H1 (cell line): ENCODE measurements at regions not wholly inside any gene's neighbourhood (a gene's known extent, or its start where the extent isn't known, plus 50 kb on each side); places are given as distances from the start of the nearest gene placed in this dataset.

Source experiments
- CTCF ChIA-PET: fragments of 300-600 bp; sonication (Branson Sonifier 250); formaldehyde crosslinking; loops from one replicate; lab custom pipeline; 2021; ENCODE audit not compliant: partially characterized antibody; lab: Charles Lee
- POLR2A ChIA-PET: fragments of 300-600 bp; sonication (Branson Sonifier 250); formaldehyde crosslinking; loops from one replicate; lab custom pipeline; 2021; ENCODE audit warnings: inconsistent platforms; ENCODE audit not compliant: partially characterized antibody; lab: Charles Lee
- DNase-seq, 2 experiments: peaks; one replicate each; pipeline versions ENCODE4 v3.0.0 to v3.0.0-alpha.2; 2010 to 2022; ENCODE audit warnings: low spot score in 2 of 2, low read depth in 1 of 2, mixed read lengths in 1 of 2
- FAIRE-seq: peaks from 2 replicates; lab custom pipeline; 2011; peaks lifted over from hg19 to GRCh38; lab: Jason Lieb, UNC
- H2AFZ ChIP-seq: 2 replicates; pipeline ENCODE4 v1.8.1; 2012; ENCODE audit warnings: low read length, inconsistent platforms
- H2AK5ac ChIP-seq: 2 replicates; pipeline ENCODE4 v1.6.1; 2013; ENCODE audit warnings: low read depth, low read length
- H2BK120ac ChIP-seq: replicated peaks from 2 replicates; pipeline ENCODE3; 2013; ENCODE audit warnings: low read depth, low read length, inconsistent platforms
- H2BK12ac ChIP-seq: 2 replicates; pipeline ENCODE4 v1.6.1; 2013; ENCODE audit warnings: low read depth, low read length
- H2BK15ac ChIP-seq: 2 replicates; pipeline ENCODE4 v1.6.1; 2013; ENCODE audit warnings: low read length
- H2BK20ac ChIP-seq: 2 replicates; pipeline ENCODE4 v1.6.1; 2013; ENCODE audit warnings: low read length
- H2BK5ac ChIP-seq: 2 replicates; pipeline ENCODE4 v1.6.1; 2013; ENCODE audit warnings: low read depth, low read length
- H3K14ac ChIP-seq: 2 replicates; pipeline ENCODE4 v1.6.1; 2013; ENCODE audit warnings: inconsistent platforms; ENCODE audit not compliant: insufficient read length
- H3K18ac ChIP-seq: 2 replicates; pipeline ENCODE4 v1.6.1; 2013; ENCODE audit warnings: low read length; ENCODE audit errors: extremely low read depth
- H3K23ac ChIP-seq: 2 replicates; pipeline ENCODE4 v1.6.1; 2013; ENCODE audit warnings: inconsistent platforms; ENCODE audit not compliant: insufficient read length
- H3K23me2 ChIP-seq: 2 replicates; pipeline ENCODE4 v1.6.1; 2013; ENCODE audit warnings: low read depth, low read length
- H3K27ac ChIP-seq: 2 replicates; pipeline ENCODE4 v1.6.1; 2011; ENCODE audit warnings: low read depth, low read length, inconsistent platforms
- H3K27me3 ChIP-seq, 4 experiments: replicated peaks in 1 of 4; 1 replicate in 1 of 4; 2 replicates in 3 of 4; pipeline versions ENCODE4 v1.6.1 to v1.8.1; 2011 to 2013; ENCODE audit warnings: low read length in 3 of 4, mild to moderate bottlenecking in 3 of 4, inconsistent platforms in 2 of 4, mixed read lengths in 2 of 4, moderate library complexity in 1 of 4; ENCODE audit not compliant: control insufficient read depth in 3 of 4, insufficient read depth in 3 of 4; ENCODE audit errors: extremely low read depth in 1 of 4
- H3K36me3 ChIP-seq, 4 experiments: 2 replicates each; pipeline versions ENCODE4 v1.6.1 to v1.8.1; 2011 to 2013; ENCODE audit warnings: mild to moderate bottlenecking in 4 of 4, low read length in 3 of 4, moderate library complexity in 2 of 4, control low read depth in 1 of 4, inconsistent platforms in 1 of 4; ENCODE audit not compliant: insufficient read depth in 4 of 4, control insufficient read depth in 2 of 4
- H3K4ac ChIP-seq: replicated peaks from 2 replicates; pipeline ENCODE3; 2013; ENCODE audit warnings: low read length, low read depth, mixed read lengths, inconsistent platforms; ENCODE audit not compliant: insufficient read length
- H3K4me1 ChIP-seq, 4 experiments: replicated peaks in 1 of 4; 1 replicate in 1 of 4; 2 replicates in 3 of 4; pipeline versions ENCODE4 v1.6.1 to v1.8.1; 2011 to 2013; ENCODE audit warnings: low read length in 3 of 4, inconsistent platforms in 2 of 4, mixed read lengths in 1 of 4; ENCODE audit not compliant: insufficient read depth in 4 of 4, control insufficient read depth in 3 of 4
- H3K4me2 ChIP-seq, 2 experiments: 2 replicates each; pipeline versions ENCODE4 v1.6.1 to v1.8.1; 2011 to 2013; ENCODE audit warnings: low read depth in 2 of 2, low read length in 2 of 2, control low read depth in 1 of 2, inconsistent platforms in 1 of 2, mild to moderate bottlenecking in 1 of 2; ENCODE audit not compliant: insufficient read depth in 1 of 2
- H3K4me3 ChIP-seq, 4 experiments: fragments of 200-600, 300-600 bp in 1 of 4; sonication (generic), shearing (Covaris generic), sonication (Bioruptor Twin) in 1 of 4; 2 replicates each; pipeline versions ENCODE4 v1.5.1 to v1.8.1; 2011 to 2016; ENCODE audit warnings: low read length in 4 of 4, low read depth in 3 of 4, control low read depth in 2 of 4, inconsistent platforms in 2 of 4, mild to moderate bottlenecking in 2 of 4, mixed read lengths in 1 of 4, moderate library complexity in 1 of 4; ENCODE audit not compliant: insufficient read depth in 2 of 4; ENCODE audit errors: extremely low read depth in 1 of 4
- H3K56ac ChIP-seq: replicated peaks from 2 replicates; pipeline ENCODE3; 2013; ENCODE audit warnings: low read depth, mild to moderate bottlenecking, mixed read lengths, low read length, inconsistent platforms; ENCODE audit not compliant: insufficient read length
- H3K79me1 ChIP-seq: 2 replicates; pipeline ENCODE4 v1.6.1; 2013; ENCODE audit warnings: low read depth, low read length, control low read depth
- H3K79me2 ChIP-seq, 2 experiments: 2 replicates each; pipeline versions ENCODE4 v1.6.1 to v1.8.1; 2012 to 2013; ENCODE audit warnings: low read length in 2 of 2, mild to moderate bottlenecking in 2 of 2, inconsistent platforms in 1 of 2; ENCODE audit not compliant: insufficient read depth in 2 of 2, control insufficient read depth in 1 of 2
- H3K9ac ChIP-seq, 4 experiments: replicated peaks in 1 of 4; 1 replicate in 1 of 4; 2 replicates in 3 of 4; pipeline versions ENCODE4 v1.6.1 to v1.8.1; 2011 to 2013; ENCODE audit warnings: low read depth in 3 of 4, low read length in 3 of 4, control low read depth in 2 of 4, mild to moderate bottlenecking in 2 of 4, moderate library complexity in 2 of 4, inconsistent platforms in 1 of 4; ENCODE audit errors: extremely low read depth in 1 of 4
- H3K9me3 ChIP-seq, 2 experiments: 2 replicates each; pipeline versions ENCODE4 v1.6.1 to v1.8.1; 2012 to 2013; ENCODE audit warnings: mild to moderate bottlenecking in 2 of 2, moderate library complexity in 2 of 2, control low read depth in 1 of 2, inconsistent platforms in 1 of 2, low read depth in 1 of 2, low read length in 1 of 2, mixed read lengths in 1 of 2; ENCODE audit not compliant: insufficient read depth in 2 of 2
- H4K20me1 ChIP-seq, 2 experiments: replicated peaks in 1 of 2; 2 replicates each; pipeline versions ENCODE3 to v1.8.1; 2011 to 2013; ENCODE audit warnings: inconsistent platforms in 2 of 2, low read length in 2 of 2, mild to moderate bottlenecking in 1 of 2; ENCODE audit not compliant: insufficient read depth in 2 of 2, control insufficient read depth in 1 of 2
- H4K5ac ChIP-seq: 2 replicates; pipeline ENCODE4 v1.6.1; 2013; ENCODE audit warnings: low read length, low read depth, mixed read lengths, inconsistent platforms; ENCODE audit not compliant: insufficient read length
- H4K8ac ChIP-seq: 2 replicates; pipeline ENCODE4 v1.8.0; 2013; ENCODE audit warnings: mild to moderate bottlenecking, moderate library complexity, low read length, inconsistent platforms; ENCODE audit not compliant: insufficient read depth; ENCODE audit errors: extremely low read depth
- H4K91ac ChIP-seq: replicated peaks from 2 replicates; pipeline ENCODE3; 2013; ENCODE audit warnings: low read length, mixed read lengths, inconsistent platforms; ENCODE audit not compliant: insufficient read length
- BACH1 ChIP-seq: IDR thresholded peaks from 2 replicates; pipeline ENCODE4 v1.6.1; 2012; ENCODE audit warnings: low read length, improper control_type of control experiment
- KDM1A ChIP-seq: fragments of 200-600, 300-600 bp; sonication (generic); IDR thresholded peaks from 2 replicates; pipeline ENCODE4 v1.7.1; 2016; ENCODE audit warnings: mild to moderate bottlenecking, low read length, borderline replicate concordance
- MAFK ChIP-seq: IDR thresholded peaks from 2 replicates; pipeline ENCODE4 v1.6.1; 2012; ENCODE audit warnings: low read depth, mild to moderate bottlenecking, improper control_type of control experiment, low read length
- PHF8 ChIP-seq: fragments of 200-600 bp; sonication (generic); conservative IDR thresholded peaks from 2 replicates; pipeline ENCODE4 v1.7.1; 2012; ENCODE audit warnings: low read depth, mild to moderate bottlenecking, inconsistent platforms, low read length, moderate library complexity
- POLR2AphosphoS5 ChIP-seq: IDR thresholded peaks from 2 replicates; pipeline ENCODE4 v1.6.1; 2011; ENCODE audit warnings: low read depth, low read length
- RAD21 ChIP-seq, 2 experiments: IDR thresholded peaks in 1 of 2; conservative IDR thresholded peaks in 1 of 2; 2 replicates each; pipeline ENCODE4 v1.6.1; 2011; ENCODE audit warnings: low read depth in 2 of 2, low read length in 2 of 2, improper control_type of control experiment in 1 of 2, inconsistent platforms in 1 of 2, mild to moderate bottlenecking in 1 of 2, moderate library complexity in 1 of 2
- SP1 ChIP-seq: IDR thresholded peaks from 2 replicates; pipeline ENCODE4 v1.6.1; 2011; ENCODE audit warnings: low read depth, low read length
- SUZ12 ChIP-seq: fragments of 200-600 bp; sonication (generic); IDR thresholded peaks from 2 replicates; pipeline ENCODE4 v1.6.1; 2012; ENCODE audit warnings: mild to moderate bottlenecking, inconsistent platforms, low read length, moderate library complexity, mixed read lengths
- TCF12 ChIP-seq: IDR thresholded peaks from 2 replicates; pipeline ENCODE4 v1.6.1; 2011; ENCODE audit warnings: low read depth, mild to moderate bottlenecking, low read length
- WGBS, 2 experiments: shearing (Covaris generic) in 1 of 2; methylation state at CpG; one replicate each; pipeline versions ENCODE4 v1.1.6 to v1.1.7; 2013 to 2015; ENCODE audit warnings: low lambda C conversion rate in 2 of 2, mixed read lengths in 2 of 2, inconsistent platforms in 1 of 2, low coverage in 1 of 2, missing lambda C conversion rate in 1 of 2; ENCODE audit not compliant: insufficient replicate concordance in 2 of 2, insufficient coverage in 1 of 2, insufficient read length in 1 of 2; ENCODE audit errors: extremely low coverage in 1 of 2, missing lambda C conversion rate in 1 of 2; 5-methylcytosine and 5-hydroxymethylcytosine counted together
- TF ChIP-seq, protein P1 (sequence below), 3 experiments: IDR thresholded peaks; 1 replicate in 2 of 3; 2 replicates in 1 of 3; pipeline versions ENCODE4 v1.5.1 to v1.6.1; 2011; ENCODE audit warnings: low read length in 3 of 3, mild to moderate bottlenecking in 3 of 3, inconsistent platforms in 2 of 3, low read depth in 1 of 3, moderate library complexity in 1 of 3; ENCODE audit not compliant: insufficient read depth in 1 of 3; ENCODE audit errors: control extremely low read depth in 1 of 3

DNA sequence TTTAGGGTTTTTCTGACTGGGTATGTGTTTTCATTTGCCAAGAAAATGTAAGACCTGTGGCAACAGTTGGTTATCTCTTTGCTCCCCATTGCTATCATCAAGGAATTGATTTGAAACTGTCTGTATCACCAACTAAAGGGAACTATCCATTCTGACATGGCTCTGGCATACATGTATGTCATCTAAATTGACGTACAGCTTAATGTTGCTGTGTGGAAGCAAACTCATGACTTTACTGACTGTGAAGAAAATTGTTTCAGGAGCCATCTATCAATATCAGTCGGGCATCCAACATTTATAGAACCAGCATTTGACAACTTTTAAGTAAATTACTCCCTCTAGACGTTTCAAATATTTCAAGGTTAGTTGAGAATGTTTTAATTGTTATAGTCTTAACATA, 555.8 kb upstream of the EPHA7 start:
- FAIRE-seq (no peak), DNase-seq (no peak)
- H2AFZ ChIP-seq = no peak overlapping the region
- no peak overlapping the region for H4K8ac ChIP-seq
- no peak overlapping the region for H2BK12ac ChIP-seq
- H3K14ac ChIP-seq = no peak overlapping the region
- no peaks in the 10 kb centered on the region for H3K27me3 ChIP-seq
- H3K9ac ChIP-seq = no peak overlapping the region
- H2BK15ac ChIP-seq = no peak overlapping the region
- no peak overlapping the region for H2BK20ac ChIP-seq
- no peak overlapping the region for H3K4me3 ChIP-seq
- H3K79me1 ChIP-seq = no peaks in the 10 kb centered on the region
- ChIA-PET POLR2A (no interaction called here), CTCF (no interaction called here)
- H2BK5ac ChIP-seq = no peak overlapping the region
- H2BK120ac ChIP-seq = no peak overlapping the region
- no peak overlapping the region for H4K91ac ChIP-seq
- H3K27ac ChIP-seq = no peak overlapping the region
- H3K23me2 ChIP-seq = no peaks in the 10 kb centered on the region
- no peaks in the 10 kb centered on the region for H3K79me2 ChIP-seq
- TF ChIP-seq SP1 = no peak
- TF ChIP-seq POLR2AphosphoS5 = no peak
- TF ChIP-seq RAD21 (IDR thresholded peaks at IDR 0.05 in 1 of 2, conservative IDR thresholded peaks at IDR 0.05 in 1 of 2; ENCODE audit: low read depth in 2 of 2, low read length in 2 of 2) = no peak
- TF ChIP-seq, protein P1, sequence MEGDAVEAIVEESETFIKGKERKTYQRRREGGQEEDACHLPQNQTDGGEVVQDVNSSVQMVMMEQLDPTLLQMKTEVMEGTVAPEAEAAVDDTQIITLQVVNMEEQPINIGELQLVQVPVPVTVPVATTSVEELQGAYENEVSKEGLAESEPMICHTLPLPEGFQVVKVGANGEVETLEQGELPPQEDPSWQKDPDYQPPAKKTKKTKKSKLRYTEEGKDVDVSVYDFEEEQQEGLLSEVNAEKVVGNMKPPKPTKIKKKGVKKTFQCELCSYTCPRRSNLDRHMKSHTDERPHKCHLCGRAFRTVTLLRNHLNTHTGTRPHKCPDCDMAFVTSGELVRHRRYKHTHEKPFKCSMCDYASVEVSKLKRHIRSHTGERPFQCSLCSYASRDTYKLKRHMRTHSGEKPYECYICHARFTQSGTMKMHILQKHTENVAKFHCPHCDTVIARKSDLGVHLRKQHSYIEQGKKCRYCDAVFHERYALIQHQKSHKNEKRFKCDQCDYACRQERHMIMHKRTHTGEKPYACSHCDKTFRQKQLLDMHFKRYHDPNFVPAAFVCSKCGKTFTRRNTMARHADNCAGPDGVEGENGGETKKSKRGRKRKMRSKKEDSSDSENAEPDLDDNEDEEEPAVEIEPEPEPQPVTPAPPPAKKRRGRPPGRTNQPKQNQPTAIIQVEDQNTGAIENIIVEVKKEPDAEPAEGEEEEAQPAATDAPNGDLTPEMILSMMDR (IDR thresholded peaks at IDR 0.05; ENCODE audit: control extremely low read depth in 1 of 3, insufficient read depth in 1 of 3, low read depth in 1 of 3, low read length in 3 of 3) = no peak
- no peak for TF ChIP-seq SUZ12
- TF ChIP-seq PHF8 = no peak
- TF ChIP-seq MAFK = no peak
- TF ChIP-seq TCF12 = no peak
- no peak for TF ChIP-seq BACH1
- TF ChIP-seq KDM1A = no peak
- TF ChIP-seq, all 59 proteins: peak for 0
- Histone ChIP-seq H2AK5ac (no peak overlapping the region), H4K20me1 (no peaks in the 10 kb centered on the region), H3K36me3 (no peaks in the 10 kb centered on the region), H3K4ac (no peak overlapping the region), H3K9me3 (no peaks in the 10 kb centered on the region), H3K56ac (no peak overlapping the region), H3K4me1 (no peaks in the 10 kb centered on the region; a peak in 1 of 7 replicates), H4K5ac (no peak overlapping the region), H3K4me2 (no peak overlapping the region), H3K18ac (no peak overlapping the region), H3K23ac (no peak overlapping the region)
- WGBS, 2 experiments = 84% methylated on average over 3 of the region's 3 CpGs; no CpG with 5 or more reads in 1 of the 2 experiments
